Upper lobe of left lung (tissue), 6 donors: ENCODE measurements at regions not wholly inside any gene's neighbourhood (a gene's known extent, or its start where the extent isn't known, plus 50 kb on each side); places are given as distances from the start of the nearest gene placed in this dataset.
A peak's percentile ranks its signal among the peaks of the same experiment; 100 is the strongest.

Experiments
- ATAC-seq, 2 donors: fragments of 200-7000 bp; cut with Tn5 transposase; one replicate each; pipeline ENCODE4 v1.9.1; 2022; ENCODE audit warnings: mild to moderate bottlenecking in 2 of 2, moderate library complexity in 2 of 2; ENCODE audit not compliant: low FRiP score in 2 of 2
- DNase-seq, 2 donors: peaks; one replicate each; pipeline ENCODE4 v3.0.0-alpha.2; 2019 to 2020
- H3K27ac ChIP-seq, 4 donors: fragments of 200-600 bp; sonication (generic); one replicate each; pipeline ENCODE4 v1.5.1; 2016 to 2019
- H3K27me3 ChIP-seq, 4 donors: fragments of 200-600 bp; sonication (generic); one replicate each; pipeline ENCODE4 v1.5.1; 2017 to 2019
- H3K36me3 ChIP-seq, 4 donors: fragments of 200-600 bp; sonication (generic); one replicate each; pipeline ENCODE4 v1.5.1; 2016 to 2019
- H3K4me1 ChIP-seq, 4 donors: fragments of 200-600 bp; sonication (generic); one replicate each; pipeline ENCODE4 v1.5.1; 2018 to 2019
- H3K4me3 ChIP-seq, 4 donors: fragments of 200-600 bp; sonication (generic); one replicate each; pipeline ENCODE4 v1.5.1; 2017 to 2019; ENCODE audit warnings: mild to moderate bottlenecking in 2 of 4, moderate library complexity in 1 of 4
- H3K9me3 ChIP-seq, 4 donors: fragments of 200-600 bp; sonication (generic); one replicate each; pipeline ENCODE4 v1.5.1; 2018 to 2019
- EP300 ChIP-seq, 4 donors: sonication (generic); formaldehyde crosslinking; IDR thresholded peaks; one replicate each; pipeline ENCODE4 v1.5.1; 2017; ENCODE audit warnings: antibody characterized with exemption in 4 of 4, control low read depth in 2 of 4
- POLR2A ChIP-seq, 4 donors: fragments of 450-650 bp; IDR thresholded peaks; one replicate each; pipeline ENCODE4 v1.5.1; 2016 to 2017; ENCODE audit warnings: antibody characterized with exemption in 4 of 4, mild to moderate bottlenecking in 2 of 4
- POLR2AphosphoS5 ChIP-seq, 2 donors: sonication (generic); formaldehyde crosslinking; IDR thresholded peaks; one replicate each; pipeline ENCODE4 v1.5.1; 2017; ENCODE audit warnings: antibody characterized with exemption in 2 of 2
- WGBS, 2 donors: methylation state at CpG; one replicate each; pipeline ENCODE4 v1.1.5; 2017 to 2018; 5-methylcytosine and 5-hydroxymethylcytosine counted together
- TF ChIP-seq, protein P1 (sequence below), 6 experiments: fragments of 450-650 bp in 4 of 6; fragments of 200-600 bp in 2 of 6; sonication (generic) in 2 of 6; IDR thresholded peaks; one replicate each; pipeline ENCODE4 v1.5.1; 2016 to 2019; ENCODE audit warnings: antibody characterized with exemption in 6 of 6
- donor health status: DM: no; HTN: no; CAD: no; lungs with moderate emphysema.
- donor health status: DM: no; HTN: yes; CAD: no; lungs with severe emphysema.

DNA sequence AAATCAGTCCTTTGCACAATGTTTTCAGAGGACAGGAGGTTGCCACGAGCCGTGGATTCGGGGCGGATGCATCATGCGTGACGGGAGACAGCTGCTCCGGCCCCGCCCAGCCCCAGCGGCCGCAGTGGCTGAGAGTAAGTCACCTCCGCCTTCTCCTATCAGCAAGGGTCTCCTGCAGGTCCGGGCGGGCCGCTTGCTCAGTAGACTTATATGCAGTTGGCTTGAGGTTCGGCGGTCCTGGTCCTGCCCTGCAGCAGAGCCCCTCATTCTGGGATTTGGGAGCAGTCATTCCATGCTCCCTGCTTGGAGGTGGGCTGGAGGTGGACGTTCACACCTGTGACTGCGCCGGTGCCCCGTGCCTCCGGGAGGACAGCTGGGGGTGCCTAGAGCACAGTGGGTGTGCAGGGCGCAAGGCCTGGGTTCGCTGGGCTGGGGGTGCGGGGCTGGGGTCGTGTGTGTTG lies 86.3 kb upstream of the ADRA2C start:
- Histone ChIP-seq H3K4me1 (peaks cover 0 to 3% (median 0%) of the 10 kb centered on the region in 4 donors), H3K36me3 (no peaks in the 10 kb centered on the region), H3K27ac (no peak overlapping the region), H3K4me3 (no peak overlapping the region), H3K9me3 (no peaks in the 10 kb centered on the region), H3K27me3 (no peaks in the 10 kb centered on the region)
- TF ChIP-seq POLR2AphosphoS5 (IDR thresholded peaks at IDR 0.05): no peak
- TF ChIP-seq, protein P1, sequence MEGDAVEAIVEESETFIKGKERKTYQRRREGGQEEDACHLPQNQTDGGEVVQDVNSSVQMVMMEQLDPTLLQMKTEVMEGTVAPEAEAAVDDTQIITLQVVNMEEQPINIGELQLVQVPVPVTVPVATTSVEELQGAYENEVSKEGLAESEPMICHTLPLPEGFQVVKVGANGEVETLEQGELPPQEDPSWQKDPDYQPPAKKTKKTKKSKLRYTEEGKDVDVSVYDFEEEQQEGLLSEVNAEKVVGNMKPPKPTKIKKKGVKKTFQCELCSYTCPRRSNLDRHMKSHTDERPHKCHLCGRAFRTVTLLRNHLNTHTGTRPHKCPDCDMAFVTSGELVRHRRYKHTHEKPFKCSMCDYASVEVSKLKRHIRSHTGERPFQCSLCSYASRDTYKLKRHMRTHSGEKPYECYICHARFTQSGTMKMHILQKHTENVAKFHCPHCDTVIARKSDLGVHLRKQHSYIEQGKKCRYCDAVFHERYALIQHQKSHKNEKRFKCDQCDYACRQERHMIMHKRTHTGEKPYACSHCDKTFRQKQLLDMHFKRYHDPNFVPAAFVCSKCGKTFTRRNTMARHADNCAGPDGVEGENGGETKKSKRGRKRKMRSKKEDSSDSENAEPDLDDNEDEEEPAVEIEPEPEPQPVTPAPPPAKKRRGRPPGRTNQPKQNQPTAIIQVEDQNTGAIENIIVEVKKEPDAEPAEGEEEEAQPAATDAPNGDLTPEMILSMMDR (IDR thresholded peaks at IDR 0.05): no peak
- no peak for TF ChIP-seq POLR2A (IDR thresholded peaks at IDR 0.05)
- no peak for TF ChIP-seq EP300 (IDR thresholded peaks at IDR 0.05)
- DNase-seq (peak in 1 of 2 donors; percentile 81), ATAC-seq (no peak)
- 58 to 83% methylated on average over 25 of the region's 25 CpGs for WGBS, 2 donors

DNA sequence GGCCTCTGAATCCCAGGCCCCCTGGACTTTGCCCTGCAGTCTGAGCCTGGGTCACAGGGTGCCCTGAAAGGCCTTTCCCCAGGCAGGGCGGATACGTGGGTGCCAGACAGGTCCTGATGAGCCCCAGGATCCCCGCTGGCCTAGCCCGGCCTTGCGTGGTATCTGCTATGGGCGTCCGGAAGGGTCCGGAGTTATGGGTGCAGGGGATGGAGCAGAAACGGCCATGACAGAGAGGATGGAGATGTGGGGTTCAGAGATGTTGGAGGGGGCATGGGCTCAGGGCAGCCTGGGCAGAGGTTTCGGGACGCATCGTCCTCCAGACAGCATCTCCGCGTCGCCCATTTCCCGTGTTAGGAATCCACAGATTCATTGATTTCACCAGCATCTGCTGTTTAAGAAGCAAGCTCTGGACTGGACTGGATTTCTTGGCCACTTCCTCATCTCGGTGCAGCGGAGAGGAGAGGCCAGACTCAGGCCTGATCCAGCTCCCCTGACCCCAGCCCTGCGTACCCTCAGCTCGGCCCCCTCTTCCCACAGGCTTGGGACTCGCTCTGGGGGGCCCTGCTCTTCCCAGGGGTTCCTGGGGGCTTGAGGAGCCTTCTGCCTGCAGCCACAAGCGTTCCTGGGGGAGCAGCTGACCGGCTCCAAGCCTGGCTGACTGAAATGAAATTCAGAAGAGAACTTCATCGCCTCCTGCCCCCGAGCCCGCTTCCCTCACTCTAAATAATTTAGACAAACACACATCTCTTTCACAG lies 86.9 kb upstream of the ADRA2C start:
- H3K9me3 ChIP-seq: no peaks in the 10 kb centered on the region
- H3K4me3 ChIP-seq: no peak overlapping the region
- H3K36me3 ChIP-seq: no peaks in the 10 kb centered on the region
- no peak for ATAC-seq
- 80 to 82% methylated on average over 22 to 26 of the region's 26 CpGs for WGBS, 2 donors
- no peaks in the 10 kb centered on the region for H3K27me3 ChIP-seq
- H3K27ac ChIP-seq: no peak overlapping the region
- TF ChIP-seq POLR2AphosphoS5 (IDR thresholded peaks at IDR 0.05) (no peak), POLR2A (IDR thresholded peaks at IDR 0.05) (no peak), EP300 (IDR thresholded peaks at IDR 0.05) (no peak)
- TF ChIP-seq, protein P1 (IDR thresholded peaks at IDR 0.05): no peak
- peak in 1 of 2 donors; percentile 51 for DNase-seq
- H3K4me1 ChIP-seq: peaks cover 0 to 6% (median 2%) of the 10 kb centered on the region in 4 donors

DNA sequence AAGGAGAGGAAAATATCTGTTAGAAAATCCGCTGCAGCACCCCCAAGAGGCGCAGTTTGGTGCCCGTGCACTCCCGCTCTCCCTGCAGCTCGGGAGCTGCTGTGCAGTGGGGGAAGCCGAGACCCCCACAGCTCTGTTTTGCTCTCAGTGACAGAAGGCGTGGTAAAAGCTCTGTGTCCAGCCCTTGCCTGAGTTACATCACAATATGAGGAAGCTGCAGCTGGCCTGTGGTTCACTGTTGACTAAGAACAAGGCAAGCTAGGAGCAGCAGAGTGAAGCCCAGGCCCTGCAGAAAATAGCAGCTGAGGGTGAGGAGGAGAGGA lies 88.5 kb upstream of the ADRA2C start:
- 37 to 67% methylated on average over 7 of the region's 7 CpGs for WGBS, 2 donors
- Histone ChIP-seq H3K27me3 (no peaks in the 10 kb centered on the region), H3K36me3 (no peaks in the 10 kb centered on the region), H3K27ac (no peak overlapping the region), H3K4me3 (no peak overlapping the region), H3K4me1 (peaks cover 0 to 11% (median 3%) of the 10 kb centered on the region in 4 donors), H3K9me3 (peaks cover 0 to 3% (median 0%) of the 10 kb centered on the region in 4 donors)
- ATAC-seq (no peak), DNase-seq (peak in 1 of 2 donors; percentile 40)
- TF ChIP-seq, protein P1 (IDR thresholded peaks at IDR 0.05): no peak
- TF ChIP-seq POLR2AphosphoS5 (IDR thresholded peaks at IDR 0.05) (no peak), EP300 (IDR thresholded peaks at IDR 0.05) (no peak), POLR2A (IDR thresholded peaks at IDR 0.05) (no peak)

DNA sequence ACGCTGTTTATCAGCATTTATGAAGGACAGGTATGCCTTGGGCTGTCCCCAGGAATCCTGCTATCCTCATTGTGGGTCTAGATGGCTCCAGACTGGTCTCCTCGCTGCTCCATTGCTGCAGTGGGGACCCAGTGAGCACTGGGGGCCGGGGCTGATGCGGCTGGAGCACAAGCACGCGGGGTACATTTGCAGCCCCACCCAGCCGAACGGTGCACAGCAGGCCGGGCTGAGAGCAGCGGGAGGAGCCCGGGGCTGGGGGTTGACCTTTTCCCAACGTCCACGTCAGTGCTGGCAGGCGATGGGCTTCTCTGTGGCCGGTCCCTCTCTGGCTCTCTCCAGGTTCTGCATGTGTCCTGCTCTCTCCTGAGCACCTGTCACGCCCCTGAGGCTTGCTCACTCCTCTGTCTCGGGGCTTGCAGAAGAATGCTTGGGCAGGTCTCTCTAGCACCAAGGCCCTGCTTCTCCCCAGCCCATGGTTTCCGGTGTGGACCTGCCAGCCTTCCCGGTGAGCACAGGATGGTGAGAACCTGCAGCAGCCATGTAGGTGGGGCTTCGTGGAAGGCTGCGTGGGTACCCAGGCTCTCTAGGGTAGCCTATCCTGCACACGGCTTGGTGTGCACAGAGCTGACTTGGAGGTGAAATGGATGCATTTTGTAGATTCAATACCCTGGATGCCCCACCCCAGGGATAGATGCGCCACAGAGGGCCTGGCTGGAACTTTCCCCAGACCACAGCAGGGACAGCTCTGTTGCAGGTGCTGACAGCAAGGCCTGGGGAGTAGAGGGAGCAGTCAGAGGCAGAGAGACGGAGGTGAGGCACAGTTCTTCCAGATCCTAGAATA lies 89.1 kb upstream of the ADRA2C start:
- Histone ChIP-seq H3K4me1 (peaks cover 0 to 11% (median 3%) of the 10 kb centered on the region in 4 donors), H3K27ac (no peak overlapping the region), H3K9me3 (peaks cover 0 to 3% (median 0%) of the 10 kb centered on the region in 4 donors), H3K36me3 (no peaks in the 10 kb centered on the region), H3K4me3 (no peak overlapping the region), H3K27me3 (no peaks in the 10 kb centered on the region)
- ATAC-seq (no peak), DNase-seq (peak in 1 of 2 donors; percentile 50)
- TF ChIP-seq EP300 (IDR thresholded peaks at IDR 0.05): no peak
- TF ChIP-seq, protein P1 (IDR thresholded peaks at IDR 0.05): no peak
- no peak for TF ChIP-seq POLR2A (IDR thresholded peaks at IDR 0.05)
- TF ChIP-seq POLR2AphosphoS5 (IDR thresholded peaks at IDR 0.05): no peak
- WGBS, 2 donors: 82 to 92% methylated on average over 11 to 24 of the region's 24 CpGs
